ENCODE measurements at regions not wholly inside any gene's neighbourhood (a gene's known extent, or its start where the extent isn't known, plus 50 kb on each side); places are given as distances from the start of the nearest gene placed in this dataset.

GRCh38 chr15:77759896-77760592 lies 127.3 kb upstream of the LINGO1 start:
- Histone ChIP-seq H3K9me3 (no peaks in the 10 kb centered on the region), H3K27ac (no peak overlapping the region), H3K36me3 (no peaks in the 10 kb centered on the region), H3K4me3 (no peak overlapping the region), H3K27me3 (no peaks in the 10 kb centered on the region), H3K4me1 (ENCODE audit: insufficient read depth) (no peaks in the 10 kb centered on the region)
- intact Hi-C loops (cut with DNase I) = no loop called here
- DNase-seq = no peak
- TF ChIP-seq EP300 (IDR thresholded peaks at IDR 0.05) (no peak), POLR2A (IDR thresholded peaks at IDR 0.05) (no peak)
- TF ChIP-seq, protein P1, sequence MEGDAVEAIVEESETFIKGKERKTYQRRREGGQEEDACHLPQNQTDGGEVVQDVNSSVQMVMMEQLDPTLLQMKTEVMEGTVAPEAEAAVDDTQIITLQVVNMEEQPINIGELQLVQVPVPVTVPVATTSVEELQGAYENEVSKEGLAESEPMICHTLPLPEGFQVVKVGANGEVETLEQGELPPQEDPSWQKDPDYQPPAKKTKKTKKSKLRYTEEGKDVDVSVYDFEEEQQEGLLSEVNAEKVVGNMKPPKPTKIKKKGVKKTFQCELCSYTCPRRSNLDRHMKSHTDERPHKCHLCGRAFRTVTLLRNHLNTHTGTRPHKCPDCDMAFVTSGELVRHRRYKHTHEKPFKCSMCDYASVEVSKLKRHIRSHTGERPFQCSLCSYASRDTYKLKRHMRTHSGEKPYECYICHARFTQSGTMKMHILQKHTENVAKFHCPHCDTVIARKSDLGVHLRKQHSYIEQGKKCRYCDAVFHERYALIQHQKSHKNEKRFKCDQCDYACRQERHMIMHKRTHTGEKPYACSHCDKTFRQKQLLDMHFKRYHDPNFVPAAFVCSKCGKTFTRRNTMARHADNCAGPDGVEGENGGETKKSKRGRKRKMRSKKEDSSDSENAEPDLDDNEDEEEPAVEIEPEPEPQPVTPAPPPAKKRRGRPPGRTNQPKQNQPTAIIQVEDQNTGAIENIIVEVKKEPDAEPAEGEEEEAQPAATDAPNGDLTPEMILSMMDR (IDR thresholded peaks at IDR 0.05) = no peak
- 43 to 59% (median 53%) methylated on average over 13 to 14 of the region's 14 CpGs for WGBS, 3 donors

- TF ChIP-seq EP300 (IDR thresholded peaks at IDR 0.05) (no peak), POLR2A (IDR thresholded peaks at IDR 0.05) (no peak)
- TF ChIP-seq, protein P1 (IDR thresholded peaks at IDR 0.05) = no peak
- H3K36me3 ChIP-seq = no peaks in the 10 kb centered on the region
- DNase-seq = no peak
- no peaks in the 10 kb centered on the region for H3K27me3 ChIP-seq
- H3K27ac ChIP-seq = no peak overlapping the region
- no peaks in the 10 kb centered on the region for H3K9me3 ChIP-seq
- no peaks in the 10 kb centered on the region for H3K4me1 ChIP-seq (ENCODE audit: insufficient read depth)
- no peak overlapping the region for H3K4me3 ChIP-seq
- intact Hi-C loops (cut with DNase I) = no loop called here
These were observed 121.2 kb upstream of the LINGO1 start for GRCh38 chr15:77753939-77754338.

DNA sequence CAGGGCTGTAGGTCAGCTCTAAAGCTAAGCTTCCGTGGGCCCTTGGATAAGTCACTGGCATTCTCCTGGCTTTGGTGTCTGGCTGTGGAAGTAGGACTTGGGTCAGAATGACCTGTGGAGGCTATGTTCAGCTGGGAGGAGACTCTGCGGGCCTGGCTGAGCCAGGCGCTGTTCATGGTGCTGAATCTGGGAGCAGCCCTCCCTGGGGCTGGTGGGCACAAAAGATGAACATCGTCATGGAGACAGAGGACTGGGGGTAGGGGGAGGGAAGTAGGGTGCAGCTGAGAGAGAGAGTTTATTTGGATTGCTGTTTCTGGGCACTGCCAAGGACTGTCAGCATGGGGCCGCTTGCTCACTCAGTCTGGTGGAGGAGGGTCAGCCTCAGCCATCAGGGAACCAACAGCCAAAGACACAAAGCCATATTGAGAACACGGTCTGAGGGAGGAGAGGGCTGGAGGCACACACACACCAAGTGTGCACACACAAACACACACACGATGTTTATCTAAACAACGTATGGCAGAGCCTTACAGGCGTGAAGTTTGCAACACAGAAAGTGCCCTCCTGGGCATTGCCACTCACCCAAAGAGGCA lies 120.7 kb upstream of the LINGO1 start:
- Histone ChIP-seq H3K36me3 (no peaks in the 10 kb centered on the region), H3K27ac (no peak overlapping the region), H3K9me3 (no peaks in the 10 kb centered on the region), H3K4me3 (no peak overlapping the region), H3K27me3 (no peaks in the 10 kb centered on the region), H3K4me1 (ENCODE audit: insufficient read depth) (no peaks in the 10 kb centered on the region)
- intact Hi-C loops (cut with DNase I) = no loop called here
- 30 to 40% (median 33%) methylated on average over 9 of the region's 9 CpGs for WGBS, 3 donors
- peak in 2 of 5 donors; percentile 25 to 44 for DNase-seq
- TF ChIP-seq POLR2A (IDR thresholded peaks at IDR 0.05) (no peak), EP300 (IDR thresholded peaks at IDR 0.05) (no peak)
- TF ChIP-seq, protein P1 (IDR thresholded peaks at IDR 0.05) = no peak

- H3K27ac ChIP-seq = no peak overlapping the region
- no peak for DNase-seq
- H3K4me3 ChIP-seq = no peak overlapping the region
- intact Hi-C loops (cut with DNase I) = no loop called here
- 61 to 73% (median 63%) methylated on average over 15 of the region's 15 CpGs for WGBS, 3 donors
- no peaks in the 10 kb centered on the region for H3K36me3 ChIP-seq
- no peaks in the 10 kb centered on the region for H3K9me3 ChIP-seq
- no peaks in the 10 kb centered on the region for H3K27me3 ChIP-seq
- no peaks in the 10 kb centered on the region for H3K4me1 ChIP-seq (ENCODE audit: insufficient read depth)
- TF ChIP-seq POLR2A (IDR thresholded peaks at IDR 0.05) = no peak
- TF ChIP-seq, protein P1 (IDR thresholded peaks at IDR 0.05) = no peak
- TF ChIP-seq EP300 (IDR thresholded peaks at IDR 0.05) = no peak
These were observed 117.4 kb upstream of the LINGO1 start for GRCh38 chr15:77749998-77750540.

Measured in ovary (tissue), 7 donors.